ENCODE measurements at regions not wholly inside any gene's neighbourhood (a gene's known extent, or its start where the extent isn't known, plus 50 kb on each side); places are given as distances from the start of the nearest gene placed in this dataset.

- H3K4me3 ChIP-seq: no peak overlapping the region
- H3K4me1 ChIP-seq (replicated peaks): no peaks in the 10 kb centered on the region
- TF ChIP-seq CTCF (IDR thresholded peaks at IDR 0.05) (no peak), POLR2A (IDR thresholded peaks at IDR 0.05) (no peak), POLR2AphosphoS5 (IDR thresholded peaks at IDR 0.05) (no peak)
- WGBS: 94% methylated on average over 16 of the region's 16 CpGs
- no peak overlapping the region for H3K27ac ChIP-seq
- no peaks in the 10 kb centered on the region for H3K27me3 ChIP-seq (replicated peaks; ENCODE audit: insufficient read depth)
- no peaks in the 10 kb centered on the region for H3K9me3 ChIP-seq
- DNase-seq (ENCODE audit: low spot score): no peak
- no peaks in the 10 kb centered on the region for H3K36me3 ChIP-seq
- intact Hi-C loops (cut with DNase I): no loop called here
These were observed 141.6 kb upstream of the TMCC3 start for GRCh38 chr12:94791933-94792332.

- TF ChIP-seq CTCF (IDR thresholded peaks at IDR 0.05): no peak
- no peak for TF ChIP-seq POLR2AphosphoS5 (IDR thresholded peaks at IDR 0.05)
- no peak for TF ChIP-seq POLR2A (IDR thresholded peaks at IDR 0.05)
- H3K27me3 ChIP-seq (replicated peaks; ENCODE audit: insufficient read depth): no peaks in the 10 kb centered on the region
- H3K4me3 ChIP-seq: no peak overlapping the region
- no peaks in the 10 kb centered on the region for H3K9me3 ChIP-seq
- H3K4me1 ChIP-seq (replicated peaks): no peaks in the 10 kb centered on the region
- no peak overlapping the region for H3K27ac ChIP-seq
- DNase-seq (ENCODE audit: low spot score): no peak
- intact Hi-C loops (cut with DNase I): no loop called here
- WGBS: 75% methylated on average over 3 of the region's 3 CpGs
- H3K36me3 ChIP-seq: no peaks in the 10 kb centered on the region
These were observed 140.5 kb upstream of the TMCC3 start for GRCh38 chr12:94790825-94791224.

GRCh38 chr12:94790370-94790769 is 140.0 kb upstream of the TMCC3 start:
- no peaks in the 10 kb centered on the region for H3K9me3 ChIP-seq
- H3K4me3 ChIP-seq: no peak overlapping the region
- H3K4me1 ChIP-seq (replicated peaks): no peaks in the 10 kb centered on the region
- no peaks in the 10 kb centered on the region for H3K36me3 ChIP-seq
- intact Hi-C loops (cut with DNase I): no loop called here
- no peaks in the 10 kb centered on the region for H3K27me3 ChIP-seq (replicated peaks; ENCODE audit: insufficient read depth)
- no peak overlapping the region for H3K27ac ChIP-seq
- WGBS: 78% methylated on average over 3 of the region's 3 CpGs
- no peak for DNase-seq (ENCODE audit: low spot score)
- no peak for TF ChIP-seq POLR2AphosphoS5 (IDR thresholded peaks at IDR 0.05)
- no peak for TF ChIP-seq POLR2A (IDR thresholded peaks at IDR 0.05)
- TF ChIP-seq CTCF (IDR thresholded peaks at IDR 0.05): no peak

GRCh38 chr12:94789510-94790225 is 139.3 kb upstream of the TMCC3 start:
- Histone ChIP-seq H3K4me3 (no peak overlapping the region), H3K27me3 (replicated peaks; ENCODE audit: insufficient read depth) (no peaks in the 10 kb centered on the region), H3K36me3 (no peaks in the 10 kb centered on the region), H3K27ac (no peak overlapping the region), H3K9me3 (no peaks in the 10 kb centered on the region), H3K4me1 (replicated peaks) (no peaks in the 10 kb centered on the region)
- TF ChIP-seq POLR2A (IDR thresholded peaks at IDR 0.05) (no peak), CTCF (IDR thresholded peaks at IDR 0.05) (no peak), POLR2AphosphoS5 (IDR thresholded peaks at IDR 0.05) (no peak)
- intact Hi-C loops (cut with DNase I): no loop called here
- no peak for DNase-seq (ENCODE audit: low spot score)
- WGBS: 41% methylated on average over 3 of the region's 3 CpGs

GRCh38 chr12:94788298-94788697 is 137.9 kb upstream of the TMCC3 start:
- intact Hi-C loops (cut with DNase I): no loop called here
- Histone ChIP-seq H3K27me3 (replicated peaks; ENCODE audit: insufficient read depth) (no peaks in the 10 kb centered on the region), H3K4me3 (no peak overlapping the region), H3K4me1 (replicated peaks) (no peaks in the 10 kb centered on the region), H3K9me3 (no peaks in the 10 kb centered on the region), H3K36me3 (no peaks in the 10 kb centered on the region), H3K27ac (no peak overlapping the region)
- 71% methylated on average over 2 of the region's 2 CpGs for WGBS
- no peak for DNase-seq (ENCODE audit: low spot score)
- TF ChIP-seq CTCF (IDR thresholded peaks at IDR 0.05) (no peak), POLR2AphosphoS5 (IDR thresholded peaks at IDR 0.05) (no peak), POLR2A (IDR thresholded peaks at IDR 0.05) (no peak)

Measured in prostate gland (tissue), 2 donors.